ENCODE measurements at regions not wholly inside any gene's neighbourhood (a gene's known extent, or its start where the extent isn't known, plus 50 kb on each side); places are given as distances from the start of the nearest gene placed in this dataset.
A peak's percentile ranks its signal among the peaks of the same experiment; 100 is the strongest.

DNA sequence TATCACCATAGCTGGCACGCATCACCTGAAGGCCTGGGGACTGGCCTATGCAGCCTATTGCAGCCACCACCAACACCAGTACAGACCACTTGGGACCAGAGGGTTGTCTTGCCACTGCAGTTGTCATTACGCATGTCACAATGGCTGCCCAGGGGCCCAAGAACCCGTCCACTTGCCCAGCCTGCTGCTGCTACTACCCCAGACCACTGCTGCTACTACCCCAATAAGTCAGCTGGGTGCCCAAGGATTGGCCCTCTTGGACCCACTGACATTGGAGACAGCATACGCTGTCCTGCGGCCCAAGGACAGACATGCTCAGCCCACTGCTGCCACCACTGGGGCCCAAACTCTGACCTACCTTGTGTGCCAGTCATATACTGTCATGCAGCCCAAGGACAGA, 102.7 kb upstream of the OR9Q1 start:
- no peak overlapping the region for H3K4me3 ChIP-seq
- TF ChIP-seq, protein P1, sequence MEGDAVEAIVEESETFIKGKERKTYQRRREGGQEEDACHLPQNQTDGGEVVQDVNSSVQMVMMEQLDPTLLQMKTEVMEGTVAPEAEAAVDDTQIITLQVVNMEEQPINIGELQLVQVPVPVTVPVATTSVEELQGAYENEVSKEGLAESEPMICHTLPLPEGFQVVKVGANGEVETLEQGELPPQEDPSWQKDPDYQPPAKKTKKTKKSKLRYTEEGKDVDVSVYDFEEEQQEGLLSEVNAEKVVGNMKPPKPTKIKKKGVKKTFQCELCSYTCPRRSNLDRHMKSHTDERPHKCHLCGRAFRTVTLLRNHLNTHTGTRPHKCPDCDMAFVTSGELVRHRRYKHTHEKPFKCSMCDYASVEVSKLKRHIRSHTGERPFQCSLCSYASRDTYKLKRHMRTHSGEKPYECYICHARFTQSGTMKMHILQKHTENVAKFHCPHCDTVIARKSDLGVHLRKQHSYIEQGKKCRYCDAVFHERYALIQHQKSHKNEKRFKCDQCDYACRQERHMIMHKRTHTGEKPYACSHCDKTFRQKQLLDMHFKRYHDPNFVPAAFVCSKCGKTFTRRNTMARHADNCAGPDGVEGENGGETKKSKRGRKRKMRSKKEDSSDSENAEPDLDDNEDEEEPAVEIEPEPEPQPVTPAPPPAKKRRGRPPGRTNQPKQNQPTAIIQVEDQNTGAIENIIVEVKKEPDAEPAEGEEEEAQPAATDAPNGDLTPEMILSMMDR (IDR thresholded peaks at IDR 0.05), result no peak
- no peaks in the 10 kb centered on the region for H3K27me3 ChIP-seq (ENCODE audit: low read depth)
- intact Hi-C loops (cut with DNase I), result no loop called here
- H3K4me1 ChIP-seq, result no peaks in the 10 kb centered on the region
- H3K36me3 ChIP-seq, result no peaks in the 10 kb centered on the region
- ATAC-seq (peak in 1 of 2 donors; percentile 23), DNase-seq (no peak)
- no peak overlapping the region for H3K27ac ChIP-seq
- no peaks in the 10 kb centered on the region for H3K9me3 ChIP-seq

DNA sequence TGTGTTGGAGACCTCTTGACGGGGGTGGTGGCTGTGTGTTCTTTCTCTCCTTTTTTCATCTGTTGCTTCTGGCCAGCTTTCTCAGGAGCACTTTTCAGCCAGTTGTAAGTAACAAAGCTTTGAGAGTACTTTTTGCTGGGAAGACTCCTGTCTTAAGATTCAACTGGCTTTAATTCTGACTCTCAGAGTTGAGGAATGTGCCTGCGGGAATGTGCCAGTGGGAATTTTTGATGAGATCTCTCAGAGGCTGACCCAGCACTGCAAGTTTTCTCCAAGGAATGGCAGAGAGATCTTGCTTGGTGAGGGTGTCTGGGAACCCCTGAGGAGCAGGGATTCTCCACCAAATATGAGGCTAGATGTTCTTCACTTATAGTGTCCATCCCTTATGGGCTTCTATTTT, 91.6 kb upstream of the OR9Q1 start:
- Histone ChIP-seq H3K27ac (no peak overlapping the region), H3K4me1 (no peaks in the 10 kb centered on the region), H3K9me3 (no peaks in the 10 kb centered on the region), H3K36me3 (no peaks in the 10 kb centered on the region), H3K27me3 (ENCODE audit: low read depth) (no peaks in the 10 kb centered on the region), H3K4me3 (no peak overlapping the region)
- DNase-seq, result no peak
- TF ChIP-seq, protein P1 (IDR thresholded peaks at IDR 0.05), result no peak
- no peak for ATAC-seq
- intact Hi-C loops (cut with DNase I), result no loop called here

DNA sequence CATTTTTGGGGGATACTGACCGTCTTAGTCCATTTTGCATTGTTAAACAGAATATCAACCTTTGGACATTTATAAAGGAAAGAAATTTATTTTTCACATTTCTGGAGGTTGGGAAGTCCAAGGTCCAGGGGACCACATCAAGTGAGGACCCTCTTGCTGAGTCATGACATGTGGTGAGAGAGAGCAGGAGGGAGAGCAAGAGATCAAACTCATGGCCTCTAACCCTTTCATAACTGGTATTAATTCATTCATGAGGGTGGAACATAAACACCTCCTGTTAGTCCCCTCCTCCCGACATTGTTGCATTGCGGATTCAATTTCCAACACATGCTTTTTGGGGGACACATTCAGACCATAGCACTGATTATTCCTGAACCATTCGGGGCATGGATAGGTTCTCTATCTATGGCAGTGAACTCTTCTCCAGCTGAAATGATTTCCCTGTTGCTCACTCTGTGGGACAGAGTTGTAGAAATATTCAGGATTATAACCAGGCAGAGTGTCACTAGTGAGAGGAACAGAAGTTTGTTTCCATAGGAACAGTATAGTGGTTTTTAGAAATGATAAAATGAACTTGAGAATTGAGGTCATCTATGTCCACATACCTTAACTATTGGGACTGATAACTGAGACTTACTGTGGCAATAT, 88.2 kb upstream of the OR9Q1 start:
- DNase-seq, result no peak
- H3K4me3 ChIP-seq, result no peak overlapping the region
- no peak for ATAC-seq
- no peaks in the 10 kb centered on the region for H3K9me3 ChIP-seq
- no peaks in the 10 kb centered on the region for H3K4me1 ChIP-seq
- intact Hi-C loops (cut with DNase I), result no loop called here
- TF ChIP-seq, protein P1 (IDR thresholded peaks at IDR 0.05), result no peak
- H3K27ac ChIP-seq, result no peak overlapping the region
- H3K36me3 ChIP-seq, result no peaks in the 10 kb centered on the region
- no peaks in the 10 kb centered on the region for H3K27me3 ChIP-seq (ENCODE audit: low read depth)

DNA sequence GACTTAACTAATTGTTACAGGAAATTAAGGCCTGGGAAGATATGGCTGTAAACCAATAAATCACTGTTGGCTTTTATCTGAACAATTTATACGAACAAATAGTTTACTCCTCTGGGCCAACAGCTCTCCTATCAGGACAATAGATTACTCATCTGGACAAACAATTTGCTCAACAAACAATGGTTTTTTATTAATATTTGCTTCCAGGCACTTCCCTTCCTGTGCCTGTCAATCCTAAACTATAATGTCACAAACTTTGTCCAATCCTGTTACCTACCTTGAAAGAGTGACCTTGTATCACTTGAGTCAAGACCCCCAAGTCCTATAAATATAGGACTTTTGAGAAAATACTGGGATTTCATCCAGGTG, 87.6 kb upstream of the OR9Q1 start:
- Histone ChIP-seq H3K9me3 (no peaks in the 10 kb centered on the region), H3K36me3 (no peaks in the 10 kb centered on the region), H3K27me3 (ENCODE audit: low read depth) (no peaks in the 10 kb centered on the region), H3K4me1 (no peaks in the 10 kb centered on the region), H3K4me3 (no peak overlapping the region), H3K27ac (no peak overlapping the region)
- no peak for ATAC-seq
- TF ChIP-seq, protein P1 (IDR thresholded peaks at IDR 0.05), result no peak
- intact Hi-C loops (cut with DNase I), result no loop called here
- no peak for DNase-seq

DNA sequence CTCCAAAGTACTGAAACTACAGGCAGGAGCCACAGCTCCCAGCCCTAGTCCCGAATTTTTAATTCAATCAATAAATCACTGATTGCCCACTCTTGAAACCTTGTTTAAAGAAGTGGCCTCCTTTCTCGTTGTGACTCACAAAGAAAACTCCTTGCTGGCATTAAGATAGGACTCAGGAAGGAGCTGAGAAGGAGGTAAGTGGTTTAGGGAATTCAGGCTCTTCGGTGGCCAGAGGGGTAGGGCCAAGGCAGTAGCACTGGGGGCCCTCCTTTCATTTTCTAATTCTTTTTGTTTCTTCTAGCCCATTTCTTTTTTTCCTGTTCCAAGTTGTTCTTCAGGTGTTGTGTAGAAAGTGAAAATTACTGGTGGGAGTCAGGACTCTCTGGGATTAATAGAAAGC, 86.2 kb upstream of the OR9Q1 start:
- DNase-seq (no peak), ATAC-seq (no peak)
- H3K27me3 ChIP-seq (ENCODE audit: low read depth), result no peaks in the 10 kb centered on the region
- no peak overlapping the region for H3K4me3 ChIP-seq
- no peaks in the 10 kb centered on the region for H3K9me3 ChIP-seq
- no peaks in the 10 kb centered on the region for H3K36me3 ChIP-seq
- TF ChIP-seq, protein P1 (IDR thresholded peaks at IDR 0.05), result no peak
- no peak overlapping the region for H3K27ac ChIP-seq
- intact Hi-C loops (cut with DNase I), result no loop called here
- H3K4me1 ChIP-seq, result no peaks in the 10 kb centered on the region

DNA sequence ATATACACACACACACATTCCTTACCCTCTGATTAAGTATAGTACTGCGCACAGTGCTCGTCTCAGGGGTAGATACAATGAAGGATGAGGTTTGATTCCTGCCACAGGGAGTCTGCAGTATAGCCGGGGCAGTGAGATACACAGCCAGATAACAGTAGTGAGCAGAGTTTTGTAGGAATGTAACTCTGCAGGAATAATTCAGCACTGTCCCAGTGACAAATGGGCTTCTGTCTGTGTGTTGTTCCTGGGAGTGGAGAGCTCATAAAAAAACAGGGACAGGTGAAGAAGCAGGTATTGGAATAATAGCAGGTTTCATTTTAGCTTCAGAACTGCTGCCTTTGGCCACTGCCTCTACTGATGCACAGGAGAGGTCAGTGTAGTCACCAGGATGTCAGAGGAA, 85.3 kb upstream of the OR9Q1 start:
- H3K27ac ChIP-seq, result no peak overlapping the region
- ATAC-seq (no peak), DNase-seq (no peak)
- H3K4me1 ChIP-seq, result no peaks in the 10 kb centered on the region
- intact Hi-C loops (cut with DNase I), result no loop called here
- no peaks in the 10 kb centered on the region for H3K36me3 ChIP-seq
- no peaks in the 10 kb centered on the region for H3K27me3 ChIP-seq (ENCODE audit: low read depth)
- no peak overlapping the region for H3K4me3 ChIP-seq
- TF ChIP-seq, protein P1 (IDR thresholded peaks at IDR 0.05), result no peak
- H3K9me3 ChIP-seq, result no peaks in the 10 kb centered on the region
